ENCODE measurements at regions not wholly inside any gene's neighbourhood (a gene's known extent, or its start where the extent isn't known, plus 50 kb on each side); places are given as distances from the start of the nearest gene placed in this dataset.
"Not testable (repeated sequence)": the region's sequence is repeated elsewhere in the genome, so short reads cannot be mapped to it uniquely, and the experiment has no call there.

DNA sequence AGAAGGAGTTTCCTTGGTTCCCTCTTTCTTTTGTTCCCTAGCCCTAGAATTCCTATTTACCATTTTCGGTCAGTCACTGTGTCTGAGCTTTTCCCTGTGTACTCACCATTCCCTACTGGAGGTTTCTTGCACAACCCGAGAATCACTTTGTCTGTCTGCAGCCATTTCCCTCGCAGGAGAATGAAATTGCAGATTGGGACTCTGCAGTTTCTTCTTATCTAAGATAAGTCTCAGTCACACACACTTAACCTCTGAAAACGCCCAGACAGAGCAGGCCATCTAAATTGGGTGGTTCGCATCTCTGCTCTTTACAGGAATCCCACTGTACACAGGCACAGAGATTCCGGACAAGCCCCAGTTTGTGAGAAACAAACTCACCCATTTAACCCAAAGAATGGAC, 58.6 kb upstream of the CNTNAP2 start:
- no peak for DNase-seq

DNA sequence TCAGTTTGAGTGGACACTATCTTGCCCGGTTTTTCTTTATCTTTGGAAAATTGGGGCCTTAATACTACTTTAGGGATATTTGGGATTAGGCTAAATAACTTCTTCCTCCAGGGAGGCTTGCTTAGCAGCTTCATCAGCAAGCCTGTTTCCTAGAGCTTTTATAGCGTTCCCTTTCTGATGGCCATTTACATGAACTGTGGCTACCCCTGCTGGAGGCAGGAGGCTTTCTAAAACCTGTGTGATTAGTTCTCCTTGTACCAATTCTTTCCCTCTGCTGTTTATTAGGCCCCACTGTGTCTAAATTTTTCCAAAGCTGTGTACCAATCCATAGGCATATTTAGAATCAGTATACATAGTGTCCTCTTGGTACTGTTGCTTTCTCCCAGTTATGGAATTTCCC, 61.7 kb upstream of the CNTNAP2 start:
- DNase-seq: no peak

DNA sequence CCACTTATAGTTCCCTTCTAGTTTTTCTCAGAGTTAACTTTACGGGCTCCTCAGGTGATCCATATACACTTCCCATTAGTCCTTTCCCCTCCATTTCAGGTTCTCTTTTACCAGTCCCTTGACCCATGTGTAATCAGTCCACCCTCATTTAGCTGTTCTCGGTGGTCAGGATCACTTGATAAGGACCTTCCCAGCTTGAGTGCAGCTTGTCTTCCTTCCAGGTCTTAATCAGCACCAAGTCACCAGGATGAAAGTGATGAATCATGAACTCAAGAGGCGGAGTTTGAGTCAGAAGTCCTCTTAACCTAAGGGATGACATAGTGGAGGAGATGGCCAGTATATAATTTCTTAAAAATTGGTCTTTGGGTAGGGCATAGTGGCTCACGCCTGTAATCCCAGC, 63.1 kb upstream of the CNTNAP2 start:
- no peak for DNase-seq

DNA sequence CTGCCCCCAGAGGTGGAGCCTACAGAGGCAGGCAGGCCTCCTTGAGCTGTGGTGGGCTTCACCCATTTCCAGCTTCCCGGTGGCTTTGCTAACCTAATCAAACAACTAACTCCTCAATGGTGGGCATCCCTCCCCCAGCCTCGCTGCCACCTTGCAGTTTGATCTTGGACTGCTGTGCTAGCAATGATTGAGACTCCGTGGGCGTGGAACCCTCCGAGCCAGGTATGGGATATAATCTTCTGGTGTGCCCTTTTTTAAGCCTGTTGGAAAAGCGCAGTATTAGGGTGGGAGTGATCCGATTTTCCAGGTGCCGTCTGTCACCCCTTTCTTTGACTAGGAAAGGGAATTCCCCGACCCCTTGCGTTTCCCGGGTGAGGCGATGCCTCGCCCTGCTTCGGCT, 73.3 kb upstream of the CNTNAP2 start:
- DNase-seq: not testable (repeated sequence)

DNA sequence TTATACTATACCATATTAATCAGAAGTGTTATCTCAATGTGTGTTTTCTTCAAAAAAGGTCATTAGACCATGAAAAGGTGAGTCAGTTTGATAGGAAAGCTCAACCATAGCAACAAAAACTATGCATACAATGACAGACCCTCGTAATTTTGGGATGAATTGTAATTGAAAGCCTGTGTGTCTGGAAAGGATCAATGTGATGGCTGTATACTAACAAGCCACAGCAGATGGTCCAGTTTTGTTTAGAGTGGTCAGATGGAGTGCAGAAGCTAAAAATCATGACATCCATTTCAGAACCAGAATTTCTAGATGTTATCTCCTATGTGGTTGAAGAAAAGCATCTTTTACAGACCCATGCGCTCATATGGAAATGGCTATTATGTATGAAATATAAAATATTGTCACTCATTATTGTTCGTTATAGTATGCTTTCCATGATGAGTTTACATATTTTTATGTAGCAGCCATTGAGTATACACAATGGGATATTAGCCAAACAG, 88.3 kb upstream of the CNTNAP2 start:
- no peak for DNase-seq

DNA sequence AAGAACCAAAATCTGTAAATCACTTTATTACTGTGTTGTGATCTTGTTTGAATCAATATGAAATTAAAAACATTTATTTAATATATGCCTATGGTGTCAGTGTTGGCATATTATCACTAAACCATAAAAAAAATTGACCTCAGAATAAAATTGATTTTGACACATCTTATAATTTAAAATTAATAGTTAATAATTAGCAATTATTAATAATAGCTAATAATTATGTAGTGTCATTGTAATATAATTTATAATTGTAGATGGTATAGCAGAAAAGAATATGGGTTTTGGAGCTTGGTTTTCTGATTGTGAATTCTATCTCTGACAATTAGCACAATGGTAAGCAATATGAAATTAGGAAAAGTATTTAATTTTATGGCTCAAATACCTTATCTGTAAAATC, 89.4 kb upstream of the CNTNAP2 start:
- no peak for DNase-seq

DNA sequence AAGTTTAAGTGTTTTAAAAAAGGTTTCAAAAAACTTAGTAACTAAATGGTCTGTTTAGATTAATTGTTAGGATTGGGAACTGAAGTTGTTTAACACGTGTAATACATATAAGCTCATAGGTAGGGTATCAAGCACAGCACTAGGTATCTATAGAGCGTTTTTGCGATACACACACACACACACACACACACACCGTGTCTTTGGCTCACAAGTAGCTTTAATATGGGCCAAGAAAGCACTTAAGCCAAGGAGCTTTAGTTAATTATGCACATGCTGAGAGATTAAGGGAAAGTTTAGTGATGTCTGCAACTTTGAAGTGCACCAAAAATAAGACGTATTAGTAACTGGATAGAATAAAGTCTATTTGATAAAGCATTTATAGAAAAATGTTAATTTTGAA, 93.8 kb upstream of the CNTNAP2 start:
- DNase-seq: no peak

DNA sequence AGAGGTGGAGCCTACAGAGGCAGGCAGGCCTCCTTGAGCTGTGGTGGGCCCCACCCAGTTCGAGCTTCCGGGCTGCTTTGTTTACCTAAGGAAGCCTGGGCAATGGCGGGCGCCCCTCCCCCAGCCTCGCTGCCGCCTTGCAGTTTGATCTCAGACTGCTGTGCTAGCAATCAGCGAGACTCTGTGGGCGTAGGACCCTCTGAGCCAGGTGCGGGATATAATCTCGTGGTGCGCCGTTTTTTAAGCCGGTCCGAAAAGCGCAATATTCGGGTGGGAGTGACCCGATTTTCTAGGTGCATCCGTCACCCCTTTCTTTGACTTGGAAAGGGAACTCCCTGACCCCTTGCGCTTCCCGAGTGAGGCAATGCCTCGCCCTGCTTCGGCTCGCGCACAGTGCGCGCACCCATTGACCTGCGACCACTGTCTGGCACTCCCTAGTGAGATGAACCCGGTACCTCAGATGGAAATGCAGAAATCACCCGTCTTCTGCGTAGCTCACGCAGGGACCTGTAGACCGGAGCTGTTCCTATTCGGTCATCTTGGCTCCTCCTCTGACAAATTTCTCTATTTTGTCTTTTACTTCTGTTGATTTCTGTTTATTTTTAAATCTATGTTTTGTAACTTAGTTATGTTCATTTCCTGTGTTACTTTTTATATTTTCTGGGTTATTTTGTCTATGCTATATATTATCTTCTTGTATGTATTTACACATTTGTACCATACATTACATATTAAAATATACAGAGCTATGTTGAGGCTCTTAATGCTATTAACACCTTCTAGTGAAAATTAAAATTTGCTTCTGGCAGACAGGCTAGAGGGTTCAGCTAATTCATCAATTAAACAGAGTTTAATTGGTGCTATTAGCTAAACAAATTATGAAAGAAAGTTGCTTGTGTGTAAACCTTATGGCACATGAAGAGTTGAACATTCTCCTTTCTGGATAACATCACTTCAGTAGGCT, 97.3 kb upstream of the CNTNAP2 start:
- DNase-seq: not testable (repeated sequence)

DNA sequence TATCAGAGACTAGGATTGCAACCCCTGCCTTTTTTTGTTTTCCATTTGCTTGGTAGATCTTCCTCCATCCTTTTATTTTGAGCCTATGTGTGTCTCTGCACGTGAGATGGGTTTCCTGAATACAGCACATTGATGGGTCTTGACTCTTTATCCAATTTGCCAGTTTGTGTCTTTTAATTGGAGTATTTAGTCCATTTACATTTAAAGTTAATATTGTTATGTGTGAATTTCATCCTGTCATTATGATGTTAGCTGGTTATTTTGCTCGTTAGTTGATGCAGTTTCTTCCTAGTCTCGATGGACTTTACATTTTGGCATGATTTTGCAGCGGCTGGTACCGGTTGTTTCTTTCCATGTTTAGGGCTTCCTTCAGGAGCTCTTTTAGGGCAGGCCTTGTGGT, 99.2 kb upstream of the CNTNAP2 start:
- DNase-seq: not testable (repeated sequence)

DNA sequence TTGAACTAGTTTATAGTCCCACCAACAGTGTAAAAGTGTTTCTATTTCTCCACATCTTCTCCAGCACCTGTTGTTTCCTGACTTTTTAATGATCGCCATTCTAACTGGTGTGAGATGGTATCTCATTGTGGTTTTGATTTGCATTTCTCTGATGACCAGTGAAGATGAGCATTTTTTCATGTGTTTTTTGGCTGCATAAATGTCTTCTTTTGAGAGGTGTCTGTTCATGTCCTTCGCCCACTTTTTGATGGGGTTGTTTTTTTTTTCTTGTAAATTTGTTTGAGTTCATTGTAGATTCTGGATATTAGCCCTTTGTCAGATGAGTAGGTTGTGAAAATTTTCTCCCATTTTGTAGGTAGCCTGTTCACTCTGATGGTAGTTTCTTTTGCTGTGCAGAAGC, 102.4 kb upstream of the CNTNAP2 start:
- DNase-seq: not testable (repeated sequence)

DNA sequence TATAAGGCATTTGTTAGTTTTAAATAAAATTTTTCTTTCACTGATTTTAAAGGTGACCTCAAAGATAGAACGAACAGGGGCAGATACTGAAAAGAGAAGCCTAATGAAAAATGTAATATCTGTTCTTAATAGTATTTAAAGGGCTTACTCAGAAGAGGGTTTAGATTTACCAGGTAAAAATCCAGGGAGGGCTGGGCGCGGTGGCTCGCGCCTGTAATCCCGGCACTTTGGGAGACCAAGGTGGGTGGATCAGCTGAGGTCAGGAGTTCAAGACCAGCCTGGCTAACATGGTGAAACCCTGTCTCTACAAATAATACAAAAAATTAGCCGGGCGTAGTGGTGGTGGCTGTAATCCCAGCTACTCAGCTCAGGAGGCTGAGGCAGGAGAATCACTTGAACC, 108.3 kb upstream of the CNTNAP2 start:
- no peak for DNase-seq

DNA sequence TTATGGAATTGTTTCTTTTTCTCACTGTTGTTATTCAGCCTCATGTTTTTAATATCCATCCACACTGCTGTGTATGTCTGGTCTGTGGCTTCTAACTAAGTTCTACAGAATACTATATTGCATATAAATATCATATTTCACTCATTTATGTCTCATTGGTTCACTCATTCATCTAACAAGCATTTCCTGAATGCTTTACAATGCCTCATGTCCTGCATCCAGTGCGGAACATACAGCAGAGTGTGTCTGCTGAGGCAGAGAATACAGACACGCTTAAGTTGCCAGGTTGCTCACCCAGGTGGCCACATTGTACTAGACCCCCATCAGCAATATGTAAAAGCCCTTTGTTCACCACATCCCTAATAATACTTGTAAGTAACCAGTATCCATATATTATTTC, 111.8 kb upstream of the CNTNAP2 start:
- peak; percentile 54 for DNase-seq

DNA sequence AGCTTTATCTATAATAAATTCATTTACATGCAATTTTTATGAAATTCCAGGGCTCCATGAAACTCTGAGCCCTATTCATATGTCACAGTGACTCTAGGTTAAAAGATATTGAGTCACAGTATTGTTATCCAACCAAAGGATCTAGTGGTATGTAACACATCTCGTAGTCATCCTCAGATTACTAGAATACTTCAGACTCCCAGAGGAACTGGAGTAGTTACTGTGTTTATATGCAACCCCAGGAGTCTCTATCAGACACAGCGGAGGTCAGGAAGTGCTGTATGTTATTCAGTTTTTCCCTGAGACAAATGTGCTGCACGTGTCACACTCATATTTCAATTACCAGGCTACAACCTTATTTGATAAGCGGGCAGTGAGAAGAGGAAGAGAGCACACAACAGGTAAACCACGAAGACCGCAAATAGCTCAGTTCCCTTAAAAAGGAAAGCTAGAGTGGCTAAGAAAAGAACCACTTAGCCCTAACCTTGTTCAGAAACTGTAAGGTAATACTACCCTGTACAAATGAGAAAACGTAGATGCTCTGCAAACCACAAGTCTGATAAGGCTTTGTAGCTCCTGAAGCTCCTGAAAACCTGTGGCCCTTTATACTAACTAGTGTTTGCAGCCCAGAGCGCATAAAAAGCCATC, 114.0 kb upstream of the CNTNAP2 start:
- peak; percentile 74 for DNase-seq

DNA sequence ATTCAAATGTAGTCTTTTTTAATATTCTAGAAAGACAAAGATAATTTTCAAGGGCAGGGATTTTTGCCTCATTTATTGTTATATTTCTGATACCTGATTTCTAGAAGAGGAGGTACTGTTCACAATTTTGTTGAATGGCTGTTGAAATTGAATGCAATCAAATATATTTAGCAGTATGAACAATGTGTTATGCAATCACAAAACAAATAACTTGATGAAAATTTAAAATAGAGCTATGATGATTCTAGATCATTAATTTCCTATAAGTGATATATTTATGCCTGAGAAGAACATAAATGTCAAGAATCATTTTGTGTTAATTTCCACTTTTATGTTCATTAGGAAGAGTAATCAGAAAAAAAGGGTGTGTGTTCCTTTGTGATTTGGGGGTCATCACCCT, 114.6 kb upstream of the CNTNAP2 start:
- DNase-seq: no peak

DNA sequence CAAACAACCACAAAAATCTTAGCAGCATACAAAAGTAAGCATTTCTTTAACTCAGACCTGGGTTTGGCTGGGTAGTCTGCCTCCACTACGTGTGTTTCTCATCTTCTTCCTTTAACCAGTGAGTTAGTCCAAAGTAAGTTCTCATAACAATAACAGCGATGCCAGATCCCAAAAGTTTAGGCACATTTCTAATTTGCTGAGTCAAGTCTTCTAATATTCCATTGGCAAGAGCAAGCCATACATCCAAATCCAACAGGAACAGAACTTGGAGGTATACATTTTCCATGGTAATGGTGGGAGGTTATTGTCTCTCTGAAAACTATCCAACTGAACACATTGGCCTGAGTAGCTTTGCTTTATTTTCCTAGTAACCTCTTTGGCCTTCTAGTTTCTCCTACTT, 115.7 kb upstream of the CNTNAP2 start:
- no peak for DNase-seq

DNA sequence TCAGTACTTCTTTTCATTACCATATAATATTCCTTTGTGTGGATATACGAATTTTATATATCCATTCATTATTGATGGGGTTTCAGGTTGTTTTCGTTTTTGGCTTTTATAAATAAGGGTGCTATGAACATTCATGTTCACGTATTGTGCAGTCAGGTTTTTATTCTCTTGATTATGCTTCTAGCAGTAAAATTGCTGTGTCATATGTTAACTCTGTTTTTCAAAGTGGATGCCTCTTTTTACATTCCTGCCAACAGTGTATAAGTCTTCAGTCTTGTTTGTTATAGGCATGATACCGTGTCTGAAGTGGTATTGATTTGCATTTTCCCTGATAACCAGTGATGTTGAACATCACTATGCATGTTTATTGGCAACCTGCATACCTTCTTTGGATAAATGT, 127.1 kb upstream of the CNTNAP2 start:
- no peak for DNase-seq

DNA sequence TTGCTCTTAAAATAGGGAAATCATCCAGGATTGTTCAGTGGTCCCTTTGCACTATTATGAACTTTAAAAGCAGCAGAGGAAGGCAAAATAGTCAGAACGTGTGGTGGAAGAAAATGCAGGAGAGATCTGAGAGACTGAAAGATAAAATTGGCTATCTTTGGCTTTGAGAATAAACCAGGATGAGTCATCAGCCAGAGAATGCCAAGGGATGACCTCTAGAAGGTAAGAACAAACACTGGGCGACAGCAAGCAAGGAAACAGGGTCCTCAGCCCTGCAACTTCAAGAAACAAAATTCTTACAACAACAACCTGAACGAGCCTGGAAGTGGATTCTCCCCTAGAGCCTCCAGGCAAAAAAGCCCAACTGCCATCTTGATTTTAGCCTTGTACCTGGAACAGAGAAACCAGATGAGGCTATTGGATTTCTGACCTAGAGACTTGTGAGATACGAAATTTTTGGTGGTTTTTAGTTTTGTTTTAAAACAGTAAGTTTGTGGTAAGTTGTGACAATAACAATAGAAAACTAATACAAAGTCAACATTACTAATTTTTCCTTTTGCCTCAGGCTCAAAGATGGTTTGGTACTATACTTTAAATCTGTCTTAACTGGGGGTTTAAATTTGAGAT, 130.2 kb upstream of the CNTNAP2 start:
- no peak for DNase-seq

DNA sequence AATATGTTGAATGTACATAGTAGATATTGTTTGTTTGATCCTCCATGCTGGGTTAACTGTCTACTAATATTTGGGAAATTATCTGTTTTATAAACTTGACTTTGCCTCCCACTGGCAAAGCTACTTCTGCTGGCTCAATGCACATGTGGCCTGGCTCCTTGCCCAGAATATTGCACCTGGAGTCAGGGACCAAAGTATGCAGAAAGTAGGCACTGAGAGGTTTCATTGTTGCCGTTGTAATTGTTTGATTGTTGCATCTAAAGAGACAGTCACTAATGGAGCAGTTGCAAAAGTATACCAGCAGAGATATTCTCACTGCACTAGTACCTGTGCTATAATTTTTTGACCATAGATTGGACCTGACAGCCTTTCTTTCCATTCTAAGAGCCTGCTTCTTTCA, 137.8 kb upstream of the CNTNAP2 start:
- no peak for DNase-seq

DNA sequence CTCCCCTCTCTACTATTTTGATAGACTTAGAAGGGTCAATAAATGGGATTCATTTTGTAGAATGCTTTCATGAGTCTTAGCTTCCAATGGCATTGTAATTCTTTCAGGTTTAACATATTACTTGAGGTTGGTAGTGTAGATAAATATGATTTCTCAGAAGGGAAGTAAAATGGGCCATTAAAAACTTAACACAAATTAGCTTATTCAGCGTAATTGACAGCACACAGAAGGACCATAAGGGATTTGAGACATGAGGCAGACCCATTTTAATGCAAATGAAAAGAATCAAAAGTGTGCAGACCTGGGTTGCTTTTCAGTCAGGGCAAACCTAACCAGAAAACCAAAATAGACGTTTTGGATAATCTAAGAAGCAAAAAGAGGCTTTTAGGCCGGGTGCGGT, 156.6 kb upstream of the CNTNAP2 start:
- no peak for DNase-seq

DNA sequence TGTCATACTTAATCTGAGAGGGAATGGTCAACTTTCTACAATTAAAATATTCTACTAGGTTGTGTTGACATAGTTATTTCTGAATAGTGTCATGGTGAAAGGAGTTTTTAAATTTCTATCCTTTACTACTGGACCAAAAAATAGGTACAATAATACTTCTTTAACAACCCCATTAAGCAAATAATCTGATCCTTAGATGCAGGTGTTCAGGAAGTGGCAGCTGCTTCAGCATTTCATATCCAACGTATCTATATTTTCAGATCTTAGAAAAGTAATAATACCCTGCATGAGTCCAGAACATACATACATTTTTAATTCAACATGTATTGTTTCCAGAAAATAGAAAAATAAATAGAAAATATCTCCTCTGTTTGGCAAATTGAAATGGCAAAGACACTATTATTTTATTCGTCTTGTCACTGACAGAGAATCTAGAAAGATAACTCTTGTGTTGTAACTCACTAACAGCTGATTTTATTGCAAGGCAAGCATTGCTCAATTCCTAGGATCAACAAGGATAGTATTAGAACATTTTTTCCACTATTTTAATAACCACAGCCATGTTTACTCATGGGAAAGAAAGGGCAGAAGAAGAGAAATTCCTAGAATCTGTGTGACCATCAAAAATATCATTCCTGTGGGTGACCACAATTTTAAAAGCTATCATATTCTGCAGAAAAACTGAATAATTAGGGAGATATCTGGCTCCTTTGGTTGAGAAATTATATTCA, 159.3 kb upstream of the CNTNAP2 start:
- peak; percentile 28 for DNase-seq

DNA sequence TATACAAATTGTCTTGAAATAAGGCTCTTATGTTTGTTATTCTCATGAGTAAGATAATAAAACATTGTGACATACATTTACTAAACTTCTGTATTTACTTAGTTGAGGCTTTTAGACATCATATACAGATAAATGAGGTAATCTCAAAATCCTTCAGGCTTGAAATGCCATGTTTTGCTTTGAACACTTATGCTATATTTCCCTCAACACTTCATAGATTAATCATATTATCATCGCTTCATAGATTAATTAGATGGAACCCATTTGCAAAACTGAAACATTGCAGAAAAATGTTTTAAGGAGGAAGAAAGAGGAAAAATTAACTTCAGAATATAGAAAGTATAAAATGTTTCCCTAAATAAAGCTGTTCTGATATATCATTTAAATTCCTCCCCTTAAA, 165.0 kb upstream of the CNTNAP2 start:
- DNase-seq: no peak

DNA sequence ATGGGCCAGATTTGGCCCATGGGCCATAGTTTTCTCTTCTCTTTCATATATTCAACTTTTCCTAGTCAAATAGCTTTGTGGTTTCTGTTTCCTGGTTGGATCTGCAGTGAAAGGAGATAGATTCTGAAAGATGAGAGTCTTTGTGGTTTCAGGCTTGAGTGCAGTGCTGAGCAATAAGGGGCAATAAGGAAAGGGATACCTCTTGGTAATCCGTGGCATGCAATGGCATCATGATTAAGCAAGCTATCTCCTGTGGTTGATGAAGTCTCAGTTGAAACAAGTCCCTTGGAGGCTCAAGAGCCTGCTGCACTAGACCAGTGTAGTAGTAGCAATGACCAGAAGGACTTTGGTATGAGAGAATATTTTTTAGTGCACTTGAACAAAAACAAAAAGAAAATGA, 187.7 kb upstream of the CNTNAP2 start:
- peak; percentile 19 for DNase-seq

DNA sequence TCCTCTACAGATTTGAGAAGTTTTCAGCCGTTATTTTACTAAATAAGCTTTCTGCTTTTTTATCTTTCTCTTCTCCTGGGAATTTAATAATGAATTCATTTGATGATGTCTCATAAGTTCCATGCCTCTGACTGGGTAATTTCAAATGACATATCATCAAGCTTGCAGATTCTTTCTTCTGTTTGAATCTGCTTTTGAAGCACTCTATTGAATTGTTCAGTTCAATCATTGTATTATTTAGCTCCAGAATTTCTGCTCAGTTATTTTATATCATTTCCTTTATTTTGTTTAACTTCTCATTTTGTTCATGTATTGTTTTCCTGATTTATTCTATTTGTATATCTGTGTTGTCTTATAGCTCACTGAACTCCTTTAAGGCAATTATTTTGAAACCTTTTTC, 196.9 kb upstream of the CNTNAP2 start:
- DNase-seq: no peak
